ENCODE measurements at regions not wholly inside any gene's neighbourhood (a gene's known extent, or its start where the extent isn't known, plus 50 kb on each side); places are given as distances from the start of the nearest gene placed in this dataset.

DNA sequence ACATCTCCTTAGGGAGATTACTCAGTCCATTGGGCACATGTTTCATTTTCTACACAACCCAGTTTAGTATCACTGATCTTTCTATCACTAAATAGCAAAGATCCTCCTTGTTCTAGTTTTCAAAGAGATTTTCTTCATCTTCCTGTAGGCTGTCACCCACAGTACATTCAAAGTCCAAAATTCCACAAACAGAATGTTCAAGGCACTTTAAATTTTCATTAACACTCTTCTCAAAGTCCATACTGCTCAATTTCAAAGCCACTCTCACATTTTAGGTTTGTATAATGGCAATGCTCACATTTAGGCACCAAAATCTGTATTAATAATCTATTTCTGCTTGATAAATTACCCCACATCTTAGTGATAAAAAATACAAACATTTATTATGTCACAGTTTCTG, 152.8 kb downstream of the FSIP2 start:
- Histone ChIP-seq H3K36me3 (no peaks in the 10 kb centered on the region), H3K4me3 (ENCODE audit: low read depth, low read length) (no peak overlapping the region), H3K27me3 (no peaks in the 10 kb centered on the region), H3K9me3 (no peaks in the 10 kb centered on the region), H3K4me1 (no peaks in the 10 kb centered on the region)
- TF ChIP-seq CTCF (IDR thresholded peaks at IDR 0.05; ENCODE audit: low read depth, low read length) = no peak
- no peak for DNase-seq

DNA sequence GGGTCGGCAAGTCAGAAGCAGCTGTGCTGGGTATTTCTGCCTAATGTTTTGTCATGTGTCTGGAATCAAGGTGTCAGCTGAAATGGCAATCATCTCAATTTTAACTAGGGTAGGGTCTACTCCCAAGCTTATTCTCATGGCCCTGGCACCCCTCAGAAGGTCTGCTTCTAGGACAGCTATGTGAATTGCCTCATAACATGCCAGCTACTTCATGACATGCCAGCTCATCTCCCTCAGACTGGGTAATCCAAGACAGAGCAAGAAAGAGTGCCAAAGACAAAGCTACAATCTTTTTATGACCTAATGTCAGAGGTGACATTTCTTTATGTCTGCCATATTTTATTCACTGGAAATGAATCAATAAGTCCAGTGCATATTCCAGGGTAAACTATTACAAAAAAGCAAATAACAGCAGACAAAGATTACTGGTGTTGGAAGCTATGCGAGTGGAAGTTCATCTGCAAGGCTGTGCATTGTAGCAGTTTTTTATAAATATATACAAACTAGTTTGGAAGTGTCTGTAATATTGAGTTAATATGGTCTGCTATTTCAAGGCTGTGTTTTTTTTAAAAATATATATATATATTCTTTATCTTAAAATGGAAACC, 153.3 kb downstream of the FSIP2 start:
- no peak for DNase-seq
- Histone ChIP-seq H3K27me3 (no peaks in the 10 kb centered on the region), H3K9me3 (no peaks in the 10 kb centered on the region), H3K4me3 (ENCODE audit: low read depth, low read length) (no peak overlapping the region), H3K36me3 (no peaks in the 10 kb centered on the region), H3K4me1 (no peaks in the 10 kb centered on the region)
- TF ChIP-seq CTCF (IDR thresholded peaks at IDR 0.05; ENCODE audit: low read depth, low read length) = no peak

- no peak overlapping the region for H3K4me3 ChIP-seq (ENCODE audit: low read depth, low read length)
- no peaks in the 10 kb centered on the region for H3K9me3 ChIP-seq
- no peaks in the 10 kb centered on the region for H3K36me3 ChIP-seq
- no peaks in the 10 kb centered on the region for H3K27me3 ChIP-seq
- DNase-seq = no peak
- TF ChIP-seq CTCF (IDR thresholded peaks at IDR 0.05; ENCODE audit: low read depth, low read length) = no peak
- no peaks in the 10 kb centered on the region for H3K4me1 ChIP-seq
Measured at GRCh38 chr2:185892484-185892883, 153.9 kb downstream of the FSIP2 start.

GRCh38 chr2:185894223-185894622, 155.6 kb downstream of the FSIP2 start:
- no peaks in the 10 kb centered on the region for H3K27me3 ChIP-seq

DNA sequence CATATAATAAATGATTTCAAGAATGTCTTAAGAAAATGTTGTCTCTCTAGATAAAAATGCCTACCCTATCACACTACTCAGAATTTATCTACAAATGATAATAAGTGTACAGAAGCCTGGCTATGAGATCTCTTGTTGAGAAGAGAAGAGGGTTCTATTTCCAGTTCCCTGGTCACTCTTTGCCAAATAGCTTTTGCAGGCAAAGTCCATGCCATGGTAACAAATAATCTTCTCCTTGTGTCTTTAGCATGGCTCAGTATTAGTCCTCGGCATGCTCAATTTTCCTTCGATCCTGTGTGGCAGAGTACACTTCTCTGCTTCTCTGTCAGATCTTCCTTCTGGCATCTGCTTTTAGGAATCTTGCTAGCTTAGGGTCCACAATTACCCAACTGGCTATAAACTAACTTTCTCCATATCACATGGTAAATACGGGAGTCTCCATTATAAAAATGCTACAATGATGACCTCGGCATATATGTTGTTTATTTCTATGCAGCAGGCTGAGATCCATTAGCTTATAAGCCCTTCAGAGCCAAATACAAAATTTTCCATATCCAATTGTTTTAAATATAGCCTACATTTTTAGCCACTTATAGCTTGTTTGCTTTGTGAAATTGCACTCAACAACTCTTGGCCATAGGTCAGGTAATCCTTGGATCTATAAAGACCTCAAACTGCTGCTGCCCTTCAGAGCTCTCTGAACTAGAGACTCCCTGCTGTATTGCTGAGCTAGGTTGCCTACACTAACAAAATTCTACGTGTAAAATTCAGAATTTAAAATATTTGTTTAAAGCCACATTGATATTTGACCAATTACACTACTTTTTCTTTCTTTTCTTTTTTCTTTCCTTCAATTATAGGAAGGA, 157.5 kb downstream of the FSIP2 start:
- Histone ChIP-seq H3K4me1 (no peaks in the 10 kb centered on the region), H3K4me3 (ENCODE audit: low read depth, low read length) (no peak overlapping the region), H3K36me3 (no peaks in the 10 kb centered on the region), H3K9me3 (no peaks in the 10 kb centered on the region), H3K27me3 (no peaks in the 10 kb centered on the region)
- no peak for DNase-seq
- no peak for TF ChIP-seq CTCF (IDR thresholded peaks at IDR 0.05; ENCODE audit: low read depth, low read length)

More at GRCh38 chr2:185894223-185894622, 155.6 kb downstream of the FSIP2 start:
- DNase-seq = no peak
- Histone ChIP-seq H3K36me3 (no peaks in the 10 kb centered on the region), H3K4me1 (no peaks in the 10 kb centered on the region), H3K9me3 (no peaks in the 10 kb centered on the region), H3K4me3 (ENCODE audit: low read depth, low read length) (no peak overlapping the region)
- TF ChIP-seq CTCF (IDR thresholded peaks at IDR 0.05; ENCODE audit: low read depth, low read length) = no peak

DNA sequence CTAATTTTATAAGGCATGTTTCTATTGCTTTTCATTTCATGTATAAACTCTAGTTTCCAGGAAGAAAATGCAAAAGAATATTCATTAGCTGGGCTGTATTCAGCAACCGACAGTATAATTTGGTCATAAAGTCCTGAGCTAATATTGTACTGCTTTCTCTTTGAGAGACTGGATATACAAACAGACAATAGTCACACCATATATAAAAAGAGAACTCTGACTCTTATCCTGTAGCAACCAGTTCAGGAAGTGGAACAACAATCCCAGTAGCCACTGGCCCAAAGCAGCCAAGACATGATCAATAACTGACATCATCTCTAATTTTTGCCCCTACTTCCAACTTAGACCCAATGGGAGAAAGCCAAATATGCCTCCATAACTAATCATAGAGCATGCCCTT, 160.8 kb downstream of the FSIP2 start:
- TF ChIP-seq CTCF (IDR thresholded peaks at IDR 0.05; ENCODE audit: low read depth, low read length) = no peak

More for the DNA sequence above, 160.8 kb downstream of the FSIP2 start:
- no peak overlapping the region for H3K4me3 ChIP-seq (ENCODE audit: low read depth, low read length)
- H3K36me3 ChIP-seq = no peaks in the 10 kb centered on the region
- no peaks in the 10 kb centered on the region for H3K4me1 ChIP-seq
- no peaks in the 10 kb centered on the region for H3K9me3 ChIP-seq
- H3K27me3 ChIP-seq = no peaks in the 10 kb centered on the region
- DNase-seq = no peak

Data from BE2C (cell line).